Esophagus squamous epithelium (tissue), 4 donors: ENCODE measurements at regions not wholly inside any gene's neighbourhood (a gene's known extent, or its start where the extent isn't known, plus 50 kb on each side); places are given as distances from the start of the nearest gene placed in this dataset.

Experiments used
- CTCF ChIP-seq, 6 experiments: fragments of 450-650 bp in 4 of 6; fragments of 200-600 bp in 2 of 6; sonication (generic) in 2 of 6; IDR thresholded peaks; one replicate each; pipeline ENCODE4 v1.5.1; 2016 to 2019; ENCODE audit warnings: antibody characterized with exemption in 6 of 6, mild to moderate bottlenecking in 4 of 6, moderate library complexity in 4 of 6
- POLR2A ChIP-seq, 4 donors: fragments of 450-650 bp; IDR thresholded peaks; one replicate each; pipeline ENCODE4 v1.6.1; 2017; ENCODE audit warnings: antibody characterized with exemption in 4 of 4, mild to moderate bottlenecking in 4 of 4, moderate library complexity in 3 of 4

- TF ChIP-seq CTCF (IDR thresholded peaks at IDR 0.05), result no peak
- TF ChIP-seq POLR2A (IDR thresholded peaks at IDR 0.05), result no peak
Measured at GRCh38 chr11:134576721-134577171, 164.7 kb upstream of the B3GAT1 start.
